ENCODE measurements at regions not wholly inside any gene's neighbourhood (a gene's known extent, or its start where the extent isn't known, plus 50 kb on each side); places are given as distances from the start of the nearest gene placed in this dataset.

DNA sequence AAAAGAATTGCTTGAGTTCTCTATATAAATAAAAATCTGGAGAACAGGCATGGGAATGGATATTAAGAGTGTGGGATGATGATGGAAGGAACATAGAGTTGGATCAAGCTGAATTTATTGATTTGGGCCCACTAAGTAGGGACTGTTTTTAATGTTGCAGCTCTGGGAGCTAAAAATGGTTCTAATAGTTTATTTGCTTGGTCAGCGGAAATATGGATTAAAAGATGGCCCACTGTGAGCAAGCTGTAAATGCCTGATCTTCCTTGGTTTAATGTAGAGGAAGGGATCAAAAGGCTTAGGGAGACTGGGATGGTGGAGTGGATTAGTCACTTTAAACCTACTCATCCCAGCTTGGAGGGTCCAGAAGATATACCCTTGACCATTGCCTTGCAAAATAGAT is 429.4 kb upstream of the NXPH2 start:
- TF ChIP-seq, protein P1, sequence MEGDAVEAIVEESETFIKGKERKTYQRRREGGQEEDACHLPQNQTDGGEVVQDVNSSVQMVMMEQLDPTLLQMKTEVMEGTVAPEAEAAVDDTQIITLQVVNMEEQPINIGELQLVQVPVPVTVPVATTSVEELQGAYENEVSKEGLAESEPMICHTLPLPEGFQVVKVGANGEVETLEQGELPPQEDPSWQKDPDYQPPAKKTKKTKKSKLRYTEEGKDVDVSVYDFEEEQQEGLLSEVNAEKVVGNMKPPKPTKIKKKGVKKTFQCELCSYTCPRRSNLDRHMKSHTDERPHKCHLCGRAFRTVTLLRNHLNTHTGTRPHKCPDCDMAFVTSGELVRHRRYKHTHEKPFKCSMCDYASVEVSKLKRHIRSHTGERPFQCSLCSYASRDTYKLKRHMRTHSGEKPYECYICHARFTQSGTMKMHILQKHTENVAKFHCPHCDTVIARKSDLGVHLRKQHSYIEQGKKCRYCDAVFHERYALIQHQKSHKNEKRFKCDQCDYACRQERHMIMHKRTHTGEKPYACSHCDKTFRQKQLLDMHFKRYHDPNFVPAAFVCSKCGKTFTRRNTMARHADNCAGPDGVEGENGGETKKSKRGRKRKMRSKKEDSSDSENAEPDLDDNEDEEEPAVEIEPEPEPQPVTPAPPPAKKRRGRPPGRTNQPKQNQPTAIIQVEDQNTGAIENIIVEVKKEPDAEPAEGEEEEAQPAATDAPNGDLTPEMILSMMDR (optimal IDR thresholded peaks at IDR 0.05 in 1 of 3, IDR thresholded peaks at IDR 0.05 in 1 of 3, conservative IDR thresholded peaks at IDR 0.05 in 1 of 3; ENCODE audit: extremely low read depth in 1 of 3, insufficient read depth in 2 of 3, low read length in 3 of 3): no peak
- TF ChIP-seq EZH2 (IDR thresholded peaks at IDR 0.05; ENCODE audit: low read length): no peak
